Esophagus muscularis mucosa (tissue), 4 donors: ENCODE measurements at regions not wholly inside any gene's neighbourhood (a gene's known extent, or its start where the extent isn't known, plus 50 kb on each side); places are given as distances from the start of the nearest gene placed in this dataset.

Source experiments
- EP300 ChIP-seq: sonication (generic); formaldehyde crosslinking; IDR thresholded peaks from one replicate; pipeline ENCODE4 v1.6.1; 2017; ENCODE audit warnings: antibody characterized with exemption
- POLR2A ChIP-seq: fragments of 450-650 bp; IDR thresholded peaks from one replicate; pipeline ENCODE4 v1.6.1; 2017; ENCODE audit warnings: antibody characterized with exemption, moderate library complexity, mild to moderate bottlenecking, low read depth
- TF ChIP-seq, protein P1 (sequence below), 3 experiments: fragments of 200-600 bp in 2 of 3; fragments of 450-650 bp in 1 of 3; sonication (generic) in 2 of 3; IDR thresholded peaks; one replicate each; pipeline ENCODE4 v1.5.1; 2017 to 2019; ENCODE audit warnings: antibody characterized with exemption in 3 of 3, mild to moderate bottlenecking in 2 of 3, moderate library complexity in 1 of 3

DNA sequence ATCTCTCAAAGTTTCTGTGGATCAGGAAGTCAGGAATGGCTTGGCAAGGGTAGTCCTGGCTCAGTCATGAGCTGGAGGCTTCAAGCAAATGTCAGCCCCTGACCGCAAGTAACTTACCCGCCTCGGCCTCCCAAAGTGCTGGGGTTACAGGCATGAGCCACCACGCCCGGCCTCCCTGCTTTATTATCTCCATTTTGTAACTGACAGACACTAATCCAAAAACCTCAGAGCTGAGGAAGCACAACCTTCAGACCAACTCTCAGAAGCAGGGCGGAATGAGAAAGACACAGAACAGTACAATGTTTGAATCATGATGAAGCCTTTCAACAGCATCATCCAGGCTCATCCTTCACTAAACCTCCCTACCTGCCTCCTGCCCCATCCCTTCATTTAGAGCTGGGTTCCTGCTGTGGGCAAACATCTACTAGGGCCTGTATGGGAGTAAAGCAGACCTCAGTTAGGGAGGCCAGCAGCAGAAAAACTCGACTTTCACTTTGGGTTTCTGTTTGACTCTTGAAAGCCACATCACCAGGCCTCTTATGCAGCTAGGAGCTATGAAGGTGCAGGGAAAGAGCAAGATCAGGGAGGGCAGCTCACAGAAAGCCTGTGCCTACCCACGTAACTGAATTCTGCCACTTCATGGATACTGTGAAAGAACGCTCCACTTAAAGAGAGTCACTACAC is 84.4 kb upstream of the RAB4A start:
- TF ChIP-seq, protein P1, sequence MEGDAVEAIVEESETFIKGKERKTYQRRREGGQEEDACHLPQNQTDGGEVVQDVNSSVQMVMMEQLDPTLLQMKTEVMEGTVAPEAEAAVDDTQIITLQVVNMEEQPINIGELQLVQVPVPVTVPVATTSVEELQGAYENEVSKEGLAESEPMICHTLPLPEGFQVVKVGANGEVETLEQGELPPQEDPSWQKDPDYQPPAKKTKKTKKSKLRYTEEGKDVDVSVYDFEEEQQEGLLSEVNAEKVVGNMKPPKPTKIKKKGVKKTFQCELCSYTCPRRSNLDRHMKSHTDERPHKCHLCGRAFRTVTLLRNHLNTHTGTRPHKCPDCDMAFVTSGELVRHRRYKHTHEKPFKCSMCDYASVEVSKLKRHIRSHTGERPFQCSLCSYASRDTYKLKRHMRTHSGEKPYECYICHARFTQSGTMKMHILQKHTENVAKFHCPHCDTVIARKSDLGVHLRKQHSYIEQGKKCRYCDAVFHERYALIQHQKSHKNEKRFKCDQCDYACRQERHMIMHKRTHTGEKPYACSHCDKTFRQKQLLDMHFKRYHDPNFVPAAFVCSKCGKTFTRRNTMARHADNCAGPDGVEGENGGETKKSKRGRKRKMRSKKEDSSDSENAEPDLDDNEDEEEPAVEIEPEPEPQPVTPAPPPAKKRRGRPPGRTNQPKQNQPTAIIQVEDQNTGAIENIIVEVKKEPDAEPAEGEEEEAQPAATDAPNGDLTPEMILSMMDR (IDR thresholded peaks at IDR 0.05) = no peak
- TF ChIP-seq EP300 (no peak), POLR2A (no peak)
